GM11168 (cell line): ENCODE measurements at regions not wholly inside any gene's neighbourhood (a gene's known extent, or its start where the extent isn't known, plus 50 kb on each side); places are given as distances from the start of the nearest gene placed in this dataset.
"Not testable (repeated sequence)": the region's sequence is repeated elsewhere in the genome, so short reads cannot be mapped to it uniquely, and the experiment has no call there.

ENCODE experiments used
- in situ Hi-C: fragments of 300-500 bp; cut with MboI; formaldehyde crosslinking; loops from one replicate; pipeline ENCODE4 v1.12.0; 2022; ENCODE audit warnings: low sequenced_read_pairs; ENCODE audit not compliant: unreplicated experiment

GRCh38 chr2:122341007-122341406 is 585.6 kb downstream of the TSN start:
- in situ Hi-C loops = no loop called here

DNA sequence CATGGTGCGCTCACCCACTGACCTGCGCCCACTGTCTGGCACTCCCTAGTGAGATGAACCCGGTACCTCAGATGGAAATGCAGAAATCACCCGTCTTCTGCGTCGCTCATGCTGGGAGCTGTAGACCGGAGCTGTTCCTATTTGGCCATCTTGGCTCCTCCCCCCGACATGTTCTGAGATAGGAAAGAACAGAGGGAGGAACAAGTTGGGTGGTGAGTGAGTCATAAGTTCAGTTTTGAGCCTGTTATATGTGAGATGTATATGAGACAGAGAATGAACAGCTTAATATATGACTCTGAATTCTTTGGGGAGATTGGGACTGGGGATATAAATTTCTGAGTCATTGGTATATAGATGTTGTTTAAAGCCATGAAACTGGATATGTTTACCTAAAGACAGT is 596.7 kb downstream of the TSN start:
- in situ Hi-C loops = not testable (repeated sequence)

GRCh38 chr2:122357998-122358397 is 602.5 kb downstream of the TSN start:
- in situ Hi-C loops = no loop called here

DNA sequence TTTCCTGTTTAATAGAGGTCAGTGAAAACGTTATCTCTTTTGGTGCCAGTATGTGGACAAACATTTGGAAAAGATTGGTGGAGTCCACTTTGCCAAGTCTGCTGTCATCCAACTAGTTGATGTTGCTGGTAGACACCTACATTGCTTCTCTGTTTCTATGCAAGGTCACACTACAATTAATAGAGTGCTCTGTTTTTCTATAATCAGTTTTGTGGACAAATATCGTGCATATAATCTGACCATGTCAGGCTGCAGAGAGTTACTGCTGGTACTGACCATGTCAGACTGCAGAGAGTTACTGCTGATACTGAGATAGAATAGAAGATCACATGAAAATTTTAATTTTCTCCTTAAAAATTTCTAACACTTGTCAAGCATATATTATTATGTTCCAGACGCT is 603.3 kb downstream of the TSN start:
- in situ Hi-C loops = no loop called here

GRCh38 chr2:122363885-122364284 is 608.4 kb downstream of the TSN start:
- in situ Hi-C loops = no loop called here

GRCh38 chr2:122366427-122366826 is 611.0 kb downstream of the TSN start:
- in situ Hi-C loops = no loop called here

DNA sequence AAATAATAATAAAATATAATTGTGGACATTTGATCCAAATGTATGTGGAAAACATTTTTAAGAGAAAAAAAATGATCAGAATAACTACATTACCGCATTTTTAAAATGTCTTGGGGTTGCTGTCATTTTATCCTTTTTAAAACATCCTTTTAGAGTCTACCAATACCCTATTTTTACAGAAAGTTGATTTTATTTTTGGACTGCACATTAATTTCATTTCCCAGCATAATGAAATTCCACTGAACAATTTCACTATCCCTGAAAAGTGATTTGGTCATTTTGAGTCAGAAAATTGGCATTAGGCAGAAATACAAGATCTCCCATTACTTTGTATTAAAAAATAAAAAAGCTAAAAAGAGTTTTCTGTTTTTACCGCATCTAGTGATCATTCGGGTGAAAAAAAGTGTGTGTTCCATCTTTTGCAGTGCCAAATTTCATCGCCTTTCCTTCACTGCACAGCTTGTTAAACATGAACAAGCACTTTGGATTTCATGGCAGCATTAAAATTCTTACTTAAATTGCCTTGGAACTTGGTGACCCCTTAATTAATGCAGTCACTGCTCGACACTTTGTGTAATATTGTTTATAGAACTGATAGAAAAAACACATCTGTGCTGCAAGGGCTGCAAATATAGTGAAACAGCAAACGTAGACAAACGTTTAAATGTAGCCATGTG is 611.7 kb downstream of the TSN start:
- in situ Hi-C loops = no loop called here

DNA sequence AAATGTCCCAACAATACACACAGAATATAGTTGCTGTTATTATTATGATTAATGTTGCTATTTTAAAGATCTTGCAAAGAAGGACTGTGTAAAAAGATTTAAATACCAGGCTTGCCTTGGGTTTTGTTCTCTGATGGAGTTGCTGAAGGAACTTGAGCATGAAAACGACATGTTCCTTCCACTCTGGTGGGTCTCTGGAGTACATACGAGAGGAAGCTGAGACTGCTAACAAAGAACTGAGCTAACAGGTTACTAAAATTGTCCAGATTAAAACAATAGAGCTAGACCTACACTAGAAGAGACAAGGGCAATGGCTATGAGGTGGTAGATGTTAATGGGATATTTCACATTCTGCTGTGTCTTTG is 612.2 kb downstream of the TSN start:
- in situ Hi-C loops = no loop called here

GRCh38 chr2:122368576-122369243 is 613.3 kb downstream of the TSN start:
- in situ Hi-C loops = no loop called here

DNA sequence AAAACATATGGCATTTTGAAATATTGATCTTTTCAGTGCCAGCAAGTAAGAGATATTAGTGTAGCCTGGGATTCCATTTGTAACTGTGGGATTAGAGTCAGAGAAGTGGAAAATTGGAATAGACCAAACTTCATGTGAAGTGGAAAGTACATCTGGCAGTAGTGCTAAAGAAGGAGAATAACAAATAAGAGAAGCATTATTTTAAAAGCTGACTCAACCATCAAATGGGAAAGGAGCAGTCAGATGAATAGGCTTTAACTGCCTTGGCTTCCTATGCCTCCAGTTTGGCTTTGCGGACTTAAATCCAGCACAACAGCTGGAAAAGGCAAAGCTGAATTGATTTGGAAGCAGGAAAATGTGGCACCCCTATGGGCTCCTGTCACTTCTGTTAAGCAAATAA is 623.1 kb downstream of the TSN start:
- in situ Hi-C loops = no loop called here

DNA sequence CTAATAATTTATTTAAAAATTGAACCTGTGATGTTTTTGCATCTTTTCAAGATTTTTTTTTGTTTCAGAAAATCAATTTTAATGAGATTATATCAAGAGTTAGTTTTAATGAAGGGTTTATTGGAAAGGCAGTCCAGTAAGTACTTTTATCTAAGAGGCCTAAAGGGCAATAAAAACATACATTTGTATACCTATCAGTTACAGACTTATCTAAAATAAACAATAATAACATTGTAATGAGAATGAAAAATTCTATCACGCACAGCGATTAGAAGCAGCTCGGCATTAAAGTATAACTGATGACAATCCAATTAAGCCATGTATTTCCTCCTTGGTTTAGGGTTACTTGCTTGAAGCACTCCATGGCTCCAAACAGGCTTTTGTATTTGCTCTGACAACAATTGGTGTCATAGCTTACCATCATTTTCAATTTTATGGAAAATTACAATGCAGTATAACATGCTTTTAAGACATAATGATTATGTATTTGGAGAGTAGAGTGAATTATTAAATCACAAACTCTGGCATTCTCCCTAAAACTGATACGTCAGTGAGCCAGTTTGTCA is 629.4 kb downstream of the TSN start:
- in situ Hi-C loops = no loop called here

DNA sequence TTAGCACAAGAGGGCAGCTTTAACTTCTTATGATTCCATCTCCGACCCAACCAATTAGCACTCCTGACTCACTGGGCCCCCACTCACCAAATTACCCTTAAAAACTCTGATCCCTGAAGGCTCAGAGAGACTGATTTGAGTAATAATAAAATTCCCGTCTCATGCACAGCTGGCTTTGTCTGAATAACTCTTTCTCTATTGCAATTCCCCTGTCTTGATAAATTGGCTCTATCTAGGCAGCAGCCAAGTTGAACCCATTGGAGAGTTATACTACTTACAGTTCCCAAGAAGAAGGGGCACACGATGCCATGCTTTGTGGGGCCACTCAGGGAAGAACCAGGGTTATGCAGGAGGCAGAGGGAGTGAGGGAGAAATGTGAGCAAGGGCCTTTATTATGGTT is 632.8 kb downstream of the TSN start:
- in situ Hi-C loops = no loop called here

DNA sequence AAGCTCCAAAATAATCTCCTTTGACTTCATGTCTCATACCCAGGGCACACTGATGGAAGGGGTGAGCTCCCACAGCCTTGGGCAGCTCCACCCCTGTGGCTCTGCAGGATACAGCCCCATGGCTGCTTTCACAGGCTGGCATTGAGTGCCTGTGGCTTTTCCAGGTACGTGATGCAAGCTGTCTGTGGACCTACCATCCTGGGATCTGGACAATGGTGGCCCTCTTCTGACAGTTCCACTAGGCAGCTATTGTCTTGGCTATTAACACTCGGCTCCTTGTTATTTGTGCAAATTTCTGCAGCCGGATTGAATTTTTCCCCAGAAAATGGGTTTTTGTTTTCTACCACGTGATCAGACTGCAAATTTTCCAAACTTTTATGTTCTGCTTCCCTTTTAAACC is 634.2 kb downstream of the TSN start:
- in situ Hi-C loops = no loop called here

GRCh38 chr2:122390406-122390805 is 635.0 kb downstream of the TSN start:
- in situ Hi-C loops = no loop called here

DNA sequence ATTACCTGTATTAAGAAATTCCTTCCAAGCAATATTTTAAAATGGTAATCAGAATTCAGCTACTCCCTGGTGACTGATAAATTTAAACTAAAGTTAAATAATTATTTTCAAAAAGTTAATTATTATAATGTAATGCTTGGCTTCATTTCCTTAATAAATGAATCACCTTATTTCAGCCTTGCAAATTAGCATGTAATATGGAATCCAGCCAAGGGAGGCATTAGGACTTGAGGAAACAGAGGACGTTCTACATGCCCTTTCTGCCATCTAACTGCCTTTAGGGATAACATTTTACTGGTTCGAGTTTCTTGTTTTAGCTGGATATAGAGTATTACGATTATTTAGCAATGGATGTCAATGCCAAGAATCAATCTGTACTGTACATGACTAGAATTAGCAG is 636.3 kb downstream of the TSN start:
- in situ Hi-C loops = no loop called here

GRCh38 chr2:122395687-122396086 is 640.2 kb downstream of the TSN start:
- in situ Hi-C loops = no loop called here

DNA sequence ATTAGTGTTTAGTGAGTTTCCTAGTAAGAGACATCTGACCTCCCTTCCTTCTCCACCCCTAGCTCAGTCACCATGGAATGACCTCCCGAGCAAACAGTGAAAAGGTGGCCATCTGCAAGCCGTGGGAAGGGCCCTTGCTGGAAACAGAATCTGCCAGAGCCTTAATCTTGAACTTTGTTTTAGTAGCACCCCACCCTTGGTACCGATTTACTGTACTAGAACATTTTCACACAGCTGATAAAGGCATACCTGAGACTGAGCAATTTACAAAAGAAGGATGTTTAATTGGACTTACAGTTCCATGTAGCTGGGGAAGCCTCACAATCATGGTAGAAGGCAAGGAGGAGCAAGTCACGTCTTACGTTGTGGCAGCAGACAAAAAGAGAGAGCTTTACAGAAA is 655.8 kb downstream of the TSN start:
- in situ Hi-C loops = no loop called here

GRCh38 chr2:122412360-122412759 is 656.9 kb downstream of the TSN start:
- in situ Hi-C loops = no loop called here

GRCh38 chr2:122414902-122415301 is 659.5 kb downstream of the TSN start:
- in situ Hi-C loops = no loop called here

GRCh38 chr2:122417114-122417513 is 661.7 kb downstream of the TSN start:
- in situ Hi-C loops = no loop called here

DNA sequence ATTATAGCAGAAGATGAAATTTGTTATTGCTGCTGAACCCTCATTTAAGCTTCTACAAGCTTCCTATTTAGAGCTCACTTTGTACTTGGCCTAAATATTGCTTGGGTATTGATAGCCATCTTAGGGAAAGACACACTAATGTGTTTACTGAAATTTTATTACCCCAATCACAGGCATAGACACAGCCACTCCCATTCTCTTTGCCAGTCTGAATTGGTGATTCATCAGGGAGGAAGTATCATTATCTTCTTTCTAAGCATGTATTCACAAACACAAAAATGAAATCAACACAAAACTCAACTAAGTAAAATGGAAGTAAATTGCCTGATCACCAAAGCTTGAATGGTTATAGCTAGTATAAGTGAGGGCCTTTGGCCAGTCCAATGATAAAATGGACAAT is 666.3 kb downstream of the TSN start:
- in situ Hi-C loops = no loop called here

GRCh38 chr2:122422384-122422991 is 667.0 kb downstream of the TSN start:
- in situ Hi-C loops = no loop called here
